ENCODE measurements at regions not wholly inside any gene's neighbourhood (a gene's known extent, or its start where the extent isn't known, plus 50 kb on each side); places are given as distances from the start of the nearest gene placed in this dataset.

DNA sequence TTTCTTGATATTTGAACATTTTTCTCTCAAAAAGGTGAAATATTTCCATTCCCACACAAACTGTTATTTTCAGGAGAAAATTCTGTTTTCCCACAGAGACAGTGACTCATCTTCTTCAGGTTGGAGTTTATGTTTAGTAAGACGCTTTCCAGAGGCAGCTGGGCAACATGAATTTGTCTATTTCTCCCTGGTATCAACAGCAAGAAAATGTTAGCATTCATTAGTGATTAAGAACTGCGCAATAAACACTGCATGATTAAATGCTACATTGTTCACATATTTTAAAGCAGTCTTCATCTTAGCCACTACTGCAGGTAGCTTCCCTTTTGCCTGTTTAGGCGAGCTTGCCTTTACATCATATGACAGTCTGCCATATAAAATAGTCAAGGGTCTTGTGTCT, 295.7 kb downstream of the C6orf118 start:
- TF ChIP-seq ZNF212 (CRISPR knock-in tag; IDR thresholded peaks at IDR 0.05) (no peak), NFE2L1 (tag; IDR thresholded peaks at IDR 0.05; ENCODE audit: borderline replicate concordance, low read depth) (no peak)

All from K562 (cell line).